Heart left ventricle (tissue), 13 donors: ENCODE measurements at regions not wholly inside any gene's neighbourhood (a gene's known extent, or its start where the extent isn't known, plus 50 kb on each side); places are given as distances from the start of the nearest gene placed in this dataset.

ENCODE experiments used
- POLR2A ChIP-seq, 2 donors: fragments of 450-650 bp; IDR thresholded peaks; one replicate each; pipeline ENCODE4 v1.6.1; 2017; ENCODE audit warnings: antibody characterized with exemption in 2 of 2, mild to moderate bottlenecking in 2 of 2, moderate library complexity in 2 of 2
- TF ChIP-seq, protein P1 (sequence below), 12 donors: fragments of 200-600 bp; sonication (generic) in 4 of 12; IDR thresholded peaks; one replicate each; pipeline versions ENCODE4 v1.5.0 to v1.8.0; 2018 to 2022; ENCODE audit warnings: antibody characterized with exemption in 12 of 12, mild to moderate bottlenecking in 5 of 12
- donor health status: ischemic (EF 13 %, LVEDD 7.1; RV severe dilation, severe dysfunction).
- donor health status: DM: no; HTN: yes; CAD: no.
- donor health status: DM: no; HTN: no; CAD: no.
- donor health status: ischemic (EF 25% LVEDD 6.9; RV normal size, moderate dysfunction).
- donor health status: ischemic (EF 25% LVEDD 5.7; RV mildly dilated, moderate dysfunction).
- donor health status: ischemic (EF 35%, LVEDD 5.7; RV mildly dilated, moderate dysfunction).
- donor health status: nonischemic (EF 11% LVEDD 7.7; RV severe dilation, severe dysfunction).
- donor health status: DM: yes; HTN: yes; CAD: no.
- donor health status: PGD.
- donor health status: ischemic (EF 29% LVEDD 5.4; RV normal size, mild dysfunction).
- donor health status: nonischemic (EF 23%, LVEDD 6.1; RV moderate dilation, normal function).

DNA sequence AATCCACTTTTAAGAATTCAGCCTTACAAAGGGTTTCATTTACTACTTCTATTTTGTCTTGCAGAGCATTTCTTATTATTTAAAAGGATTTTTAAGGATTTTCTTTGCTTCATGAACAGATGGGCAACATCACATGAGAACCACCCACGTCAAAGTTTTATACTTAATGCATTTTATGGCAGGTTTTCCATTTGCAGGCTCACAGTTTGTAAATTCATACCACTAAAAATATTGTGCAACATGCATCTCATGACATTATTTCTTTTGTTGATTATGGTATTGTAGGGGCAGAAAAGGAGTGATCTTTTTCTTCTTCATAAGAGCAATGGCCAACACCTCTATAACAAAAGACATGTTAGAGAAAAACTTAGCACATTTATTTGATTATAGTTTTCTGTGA lies 554.0 kb upstream of the SPRY2 start:
- TF ChIP-seq, protein P1, sequence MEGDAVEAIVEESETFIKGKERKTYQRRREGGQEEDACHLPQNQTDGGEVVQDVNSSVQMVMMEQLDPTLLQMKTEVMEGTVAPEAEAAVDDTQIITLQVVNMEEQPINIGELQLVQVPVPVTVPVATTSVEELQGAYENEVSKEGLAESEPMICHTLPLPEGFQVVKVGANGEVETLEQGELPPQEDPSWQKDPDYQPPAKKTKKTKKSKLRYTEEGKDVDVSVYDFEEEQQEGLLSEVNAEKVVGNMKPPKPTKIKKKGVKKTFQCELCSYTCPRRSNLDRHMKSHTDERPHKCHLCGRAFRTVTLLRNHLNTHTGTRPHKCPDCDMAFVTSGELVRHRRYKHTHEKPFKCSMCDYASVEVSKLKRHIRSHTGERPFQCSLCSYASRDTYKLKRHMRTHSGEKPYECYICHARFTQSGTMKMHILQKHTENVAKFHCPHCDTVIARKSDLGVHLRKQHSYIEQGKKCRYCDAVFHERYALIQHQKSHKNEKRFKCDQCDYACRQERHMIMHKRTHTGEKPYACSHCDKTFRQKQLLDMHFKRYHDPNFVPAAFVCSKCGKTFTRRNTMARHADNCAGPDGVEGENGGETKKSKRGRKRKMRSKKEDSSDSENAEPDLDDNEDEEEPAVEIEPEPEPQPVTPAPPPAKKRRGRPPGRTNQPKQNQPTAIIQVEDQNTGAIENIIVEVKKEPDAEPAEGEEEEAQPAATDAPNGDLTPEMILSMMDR (IDR thresholded peaks at IDR 0.05) = no peak
- TF ChIP-seq POLR2A (IDR thresholded peaks at IDR 0.05) = no peak
